ENCODE measurements at regions not wholly inside any gene's neighbourhood (a gene's known extent, or its start where the extent isn't known, plus 50 kb on each side); places are given as distances from the start of the nearest gene placed in this dataset.

DNA sequence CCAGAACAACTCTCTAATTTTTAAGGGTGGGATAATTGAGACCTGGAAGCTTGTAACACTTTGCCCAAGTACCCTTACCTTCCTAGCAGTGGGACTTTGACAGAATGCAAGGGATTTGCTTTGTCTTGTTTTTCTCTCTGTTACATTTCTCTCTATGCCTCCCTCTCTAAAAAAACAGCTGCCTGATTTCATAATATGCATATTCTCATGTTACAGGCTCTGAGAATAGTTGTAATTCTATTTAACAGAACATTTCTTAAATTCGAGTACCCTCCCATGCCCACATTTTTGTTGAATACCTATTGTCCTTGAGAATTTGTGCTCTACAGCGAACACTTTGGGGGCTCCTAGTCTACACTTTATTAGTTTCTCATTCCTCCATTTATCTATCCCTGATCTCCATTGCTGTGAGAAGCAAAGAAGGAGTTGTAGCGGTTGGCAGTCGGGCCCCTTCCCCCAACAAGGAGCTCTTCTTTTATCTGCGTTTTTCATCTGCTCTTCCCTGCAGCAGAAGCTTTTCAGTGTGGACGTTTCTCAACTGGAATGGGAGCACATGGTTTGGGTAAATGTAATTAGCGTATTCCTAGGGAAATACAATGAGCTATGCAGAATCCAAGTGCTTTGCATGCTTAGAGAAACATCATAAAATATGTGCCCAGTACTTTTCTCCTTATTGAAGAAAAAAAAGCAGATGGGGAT is 117.7 kb upstream of the CCDC90B start:
- H3K79me2 ChIP-seq (ENCODE audit: control insufficient read depth in 1 of 2, insufficient read depth in 2 of 2, low read length in 2 of 2) = no peaks in the 10 kb centered on the region
- H3K9me3 ChIP-seq (ENCODE audit: insufficient read depth in 2 of 2, low read depth in 1 of 2, low read length in 1 of 2) = no peaks in the 10 kb centered on the region
- no peak overlapping the region for H2BK15ac ChIP-seq (ENCODE audit: low read length)
- no peaks in the 10 kb centered on the region for H3K79me1 ChIP-seq (ENCODE audit: low read depth, low read length)
- H3K4me3 ChIP-seq (ENCODE audit: extremely low read depth in 1 of 4, insufficient read depth in 2 of 4, low read depth in 3 of 4, low read length in 4 of 4) = no peak overlapping the region
- H3K18ac ChIP-seq (ENCODE audit: extremely low read depth, low read length) = no peak overlapping the region
- no peaks in the 10 kb centered on the region for H3K23me2 ChIP-seq (ENCODE audit: low read depth, low read length)
- CTCF ChIA-PET (ENCODE audit: partially characterized antibody) = interaction anchor here (1.0 to 1.7 kb wide), 6 partner anchors 21 to 416 kb away, joined by 3 to 4 read pairs (median 3); no protein-coding TSS in a partner anchor
- no peak overlapping the region for H2BK12ac ChIP-seq (ENCODE audit: low read depth, low read length)
- H3K4ac ChIP-seq (replicated peaks; ENCODE audit: insufficient read length, low read depth, low read length) = no peak overlapping the region
- H2BK5ac ChIP-seq (ENCODE audit: low read depth, low read length) = no peak overlapping the region
- H3K4me1 ChIP-seq (replicated peaks in 1 of 4; ENCODE audit: control insufficient read depth in 3 of 4, insufficient read depth in 4 of 4, low read length in 3 of 4) = peaks cover 0 to 3% (median 0%) of the 10 kb centered on the region in 4 experiments; a peak in 1 of 7 replicates
- H3K27ac ChIP-seq (ENCODE audit: low read depth, low read length) = no peak overlapping the region
- H3K9ac ChIP-seq (replicated peaks in 1 of 4; ENCODE audit: extremely low read depth in 1 of 4, low read depth in 3 of 4, low read length in 3 of 4) = no peak overlapping the region
- no peak overlapping the region for H3K14ac ChIP-seq (ENCODE audit: insufficient read length)
- WGBS, 2 experiments (ENCODE audit: extremely low coverage in 1 of 2, insufficient coverage in 1 of 2, insufficient read length in 1 of 2, insufficient replicate concordance in 2 of 2, low coverage in 1 of 2, low lambda C conversion rate in 2 of 2, missing lambda C conversion rate in 1 of 2) = 74% methylated on average over 7 of the region's 7 CpGs; no CpG with 5 or more reads in 1 of the 2 experiments
- FAIRE-seq = no peak
- H4K20me1 ChIP-seq (replicated peaks in 1 of 2; ENCODE audit: control insufficient read depth in 1 of 2, insufficient read depth in 2 of 2, low read length in 2 of 2) = no peaks in the 10 kb centered on the region
- no peak overlapping the region for H4K8ac ChIP-seq (ENCODE audit: extremely low read depth, insufficient read depth, low read length)
- H2BK20ac ChIP-seq (ENCODE audit: low read length) = no peak overlapping the region
- no peak overlapping the region for H2BK120ac ChIP-seq (replicated peaks; ENCODE audit: low read depth, low read length)
- H3K4me2 ChIP-seq (ENCODE audit: insufficient read depth in 1 of 2, low read depth in 2 of 2, low read length in 2 of 2) = no peak overlapping the region
- no peak for DNase-seq (ENCODE audit: low read depth in 1 of 2, low spot score in 2 of 2)
- H3K56ac ChIP-seq (replicated peaks; ENCODE audit: insufficient read length, low read depth, low read length) = no peak overlapping the region
- H3K27me3 ChIP-seq (replicated peaks in 1 of 4; ENCODE audit: control insufficient read depth in 3 of 4, extremely low read depth in 1 of 4, insufficient read depth in 3 of 4, low read length in 3 of 4) = no peaks in the 10 kb centered on the region
- H3K36me3 ChIP-seq (ENCODE audit: control insufficient read depth in 2 of 4, insufficient read depth in 4 of 4, low read length in 3 of 4) = no peaks in the 10 kb centered on the region
- POLR2A ChIA-PET (ENCODE audit: partially characterized antibody) = no interaction called here
- 0 out of 2 replicates have a peak overlapping the region, but pooled peaks have one; percentile 42 for H2AFZ ChIP-seq (ENCODE audit: low read length)
- H4K5ac ChIP-seq (ENCODE audit: insufficient read length, low read depth, low read length) = no peak overlapping the region
- no peak overlapping the region for H2AK5ac ChIP-seq (ENCODE audit: low read depth, low read length)
- H4K91ac ChIP-seq (replicated peaks; ENCODE audit: insufficient read length, low read length) = no peak overlapping the region
- H3K23ac ChIP-seq (ENCODE audit: insufficient read length) = no peak overlapping the region
- no peak for TF ChIP-seq POLR2AphosphoS5 (IDR thresholded peaks at IDR 0.05; ENCODE audit: low read depth, low read length)
- no peak for TF ChIP-seq CEBPB (IDR thresholded peaks at IDR 0.05; ENCODE audit: low read depth, low read length)
- no peak for TF ChIP-seq GABPA (IDR thresholded peaks at IDR 0.05; ENCODE audit: borderline replicate concordance, insufficient read depth, low read length)
- TF ChIP-seq RXRA (IDR thresholded peaks at IDR 0.05; ENCODE audit: insufficient read depth, low read depth, low read length) = no peak
- no peak for TF ChIP-seq SIRT6 (IDR thresholded peaks at IDR 0.05; ENCODE audit: low read length)
- no peak for TF ChIP-seq CREB1 (IDR thresholded peaks at IDR 0.05)
- no peak for TF ChIP-seq EZH2 (IDR thresholded peaks at IDR 0.05; ENCODE audit: low read depth, low read length, severe bottlenecking)
- no peak for TF ChIP-seq ASH2L (IDR thresholded peaks at IDR 0.05; ENCODE audit: low read length)
- no peak for TF ChIP-seq BRCA1 (IDR thresholded peaks at IDR 0.05; ENCODE audit: low read depth, low read length)
- no peak for TF ChIP-seq SP2 (IDR thresholded peaks at IDR 0.05; ENCODE audit: low read length)
- no peak for TF ChIP-seq CTBP2 (IDR thresholded peaks at IDR 0.05; ENCODE audit: borderline replicate concordance, insufficient read depth, insufficient read length, low read length)
- no peak for TF ChIP-seq KDM4A (IDR thresholded peaks at IDR 0.05; ENCODE audit: low read depth, low read length, severe bottlenecking)
- TF ChIP-seq SIX5 (IDR thresholded peaks at IDR 0.05; ENCODE audit: low read depth, low read length) = no peak

Measured in H1 (cell line).